NCI-H345 treated with DMSO at 0.1 percent for 48 hours (cell line): ENCODE measurements at regions not wholly inside any gene's neighbourhood (a gene's known extent, or its start where the extent isn't known, plus 50 kb on each side); places are given as distances from the start of the nearest gene placed in this dataset.

ENCODE experiments used
- DNase-seq: peaks from one replicate; lab custom pipeline; 2025; ENCODE audit not compliant: unreplicated experiment; lab: John Stamatoyannopoulos, UW

GRCh38 chr2:181241366-181241765, 215.8 kb upstream of the ITGA4 start:
- DNase-seq = no peak

GRCh38 chr2:181241797-181242196, 215.4 kb upstream of the ITGA4 start:
- no peak for DNase-seq

- no peak for DNase-seq
Observed at GRCh38 chr2:181242262-181242661, 214.9 kb upstream of the ITGA4 start.

GRCh38 chr2:181243319-181243718, 213.9 kb upstream of the ITGA4 start:
- no peak for DNase-seq

GRCh38 chr2:181250691-181251090, 206.5 kb upstream of the ITGA4 start:
- DNase-seq = no peak

- DNase-seq = no peak
Observed at GRCh38 chr2:181252262-181253148, 204.7 kb upstream of the ITGA4 start.

GRCh38 chr2:181253438-181253837, 203.7 kb upstream of the ITGA4 start:
- DNase-seq = no peak

GRCh38 chr2:181255651-181256050, 201.5 kb upstream of the ITGA4 start:
- no peak for DNase-seq

GRCh38 chr2:181258720-181259119, 198.5 kb upstream of the ITGA4 start:
- no peak for DNase-seq

- DNase-seq = no peak
Observed at GRCh38 chr2:181262782-181263181, 194.4 kb upstream of the ITGA4 start.

GRCh38 chr2:181264001-181264400, 193.2 kb upstream of the ITGA4 start:
- no peak for DNase-seq

GRCh38 chr2:181264441-181264840, 192.7 kb upstream of the ITGA4 start:
- no peak for DNase-seq

GRCh38 chr2:181266614-181267013, 190.6 kb upstream of the ITGA4 start:
- DNase-seq = no peak

GRCh38 chr2:181268174-181268867, 188.9 kb upstream of the ITGA4 start:
- DNase-seq = no peak

- no peak for DNase-seq
Observed at GRCh38 chr2:181273986-181274385, 183.2 kb upstream of the ITGA4 start.

GRCh38 chr2:181275643-181276070, 181.5 kb upstream of the ITGA4 start:
- no peak for DNase-seq

GRCh38 chr2:181281206-181281832, 175.9 kb upstream of the ITGA4 start:
- no peak for DNase-seq

- DNase-seq = no peak
Observed at GRCh38 chr2:181285116-181285515, 172.1 kb upstream of the ITGA4 start.

- DNase-seq = no peak
Observed at GRCh38 chr2:181289698-181290097, 167.5 kb upstream of the ITGA4 start.

- DNase-seq = no peak
Observed at GRCh38 chr2:181290182-181290581, 167.0 kb upstream of the ITGA4 start.

GRCh38 chr2:181294979-181295378, 162.2 kb upstream of the ITGA4 start:
- no peak for DNase-seq
